Osteocyte (in vitro differentiated cells): ENCODE measurements at regions not wholly inside any gene's neighbourhood (a gene's known extent, or its start where the extent isn't known, plus 50 kb on each side); places are given as distances from the start of the nearest gene placed in this dataset.
A peak's percentile ranks its signal among the peaks of the same experiment; 100 is the strongest.

ENCODE experiments used
- DNase-seq: peaks from one replicate; pipeline ENCODE4 v3.0.0; 2021; ENCODE audit warnings: mixed read lengths; ENCODE audit not compliant: unreplicated experiment; ENCODE audit errors: extremely low spot score
- H3K27ac Mint-ChIP-seq: one replicate; pipeline ENCODE4 v1.8.0; 2021; ENCODE audit warnings: mild to moderate bottlenecking, mixed read lengths; ENCODE audit not compliant: unreplicated experiment
- H3K27me3 Mint-ChIP-seq: one replicate; pipeline ENCODE4 v1.8.0; 2021; ENCODE audit warnings: mixed read lengths; ENCODE audit not compliant: unreplicated experiment
- H3K36me3 Mint-ChIP-seq: one replicate; pipeline ENCODE4 v1.8.0; 2021; ENCODE audit warnings: mixed read lengths; ENCODE audit not compliant: unreplicated experiment
- H3K4me1 Mint-ChIP-seq: one replicate; pipeline ENCODE4 v1.8.0; 2021; ENCODE audit warnings: mixed read lengths; ENCODE audit not compliant: unreplicated experiment
- H3K4me3 Mint-ChIP-seq: one replicate; pipeline ENCODE4 v1.8.0; 2021; ENCODE audit warnings: mild to moderate bottlenecking, moderate library complexity, mixed read lengths; ENCODE audit not compliant: unreplicated experiment
- H3K9me3 Mint-ChIP-seq: one replicate; pipeline ENCODE4 v1.8.0; 2021; ENCODE audit warnings: mixed read lengths; ENCODE audit not compliant: unreplicated experiment
- TF ChIP-seq, protein P1 (sequence below): fragments of 200-600 bp; sonication (generic); IDR thresholded peaks from 2 replicates; pipeline ENCODE4 v1.5.0; 2021; ENCODE audit warnings: antibody characterized with exemption, mild to moderate bottlenecking, moderate library complexity

DNA sequence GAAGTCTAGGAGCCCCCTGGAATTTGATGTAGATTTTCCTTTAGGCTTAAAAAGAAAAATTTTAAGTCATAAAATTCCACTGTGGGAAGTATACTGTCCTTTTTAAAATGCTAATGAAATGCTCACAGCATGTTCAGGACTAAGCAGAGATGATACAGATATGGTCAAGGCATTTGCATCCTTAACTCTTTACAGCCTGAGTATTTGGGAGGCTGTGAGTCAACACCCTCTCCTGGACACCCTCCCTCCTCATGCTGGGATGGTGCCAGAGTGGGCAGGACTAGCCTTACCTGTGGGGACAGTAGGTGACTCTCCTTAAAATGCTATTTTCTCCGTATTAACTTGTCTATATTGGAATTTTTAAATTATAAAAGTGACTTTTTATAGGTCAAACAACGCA, 197.4 kb upstream of the ELL2 start:
- TF ChIP-seq, protein P1, sequence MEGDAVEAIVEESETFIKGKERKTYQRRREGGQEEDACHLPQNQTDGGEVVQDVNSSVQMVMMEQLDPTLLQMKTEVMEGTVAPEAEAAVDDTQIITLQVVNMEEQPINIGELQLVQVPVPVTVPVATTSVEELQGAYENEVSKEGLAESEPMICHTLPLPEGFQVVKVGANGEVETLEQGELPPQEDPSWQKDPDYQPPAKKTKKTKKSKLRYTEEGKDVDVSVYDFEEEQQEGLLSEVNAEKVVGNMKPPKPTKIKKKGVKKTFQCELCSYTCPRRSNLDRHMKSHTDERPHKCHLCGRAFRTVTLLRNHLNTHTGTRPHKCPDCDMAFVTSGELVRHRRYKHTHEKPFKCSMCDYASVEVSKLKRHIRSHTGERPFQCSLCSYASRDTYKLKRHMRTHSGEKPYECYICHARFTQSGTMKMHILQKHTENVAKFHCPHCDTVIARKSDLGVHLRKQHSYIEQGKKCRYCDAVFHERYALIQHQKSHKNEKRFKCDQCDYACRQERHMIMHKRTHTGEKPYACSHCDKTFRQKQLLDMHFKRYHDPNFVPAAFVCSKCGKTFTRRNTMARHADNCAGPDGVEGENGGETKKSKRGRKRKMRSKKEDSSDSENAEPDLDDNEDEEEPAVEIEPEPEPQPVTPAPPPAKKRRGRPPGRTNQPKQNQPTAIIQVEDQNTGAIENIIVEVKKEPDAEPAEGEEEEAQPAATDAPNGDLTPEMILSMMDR: no peak
- Mint-ChIP-seq H3K4me1 (peaks cover 15% of the 10 kb centered on the region), H3K36me3 (no peaks in the 10 kb centered on the region), H3K27ac (no peak overlapping the region), H3K27me3 (no peaks in the 10 kb centered on the region), H3K9me3 (no peaks in the 10 kb centered on the region), H3K4me3 (no peak overlapping the region)
- DNase-seq: no peak

DNA sequence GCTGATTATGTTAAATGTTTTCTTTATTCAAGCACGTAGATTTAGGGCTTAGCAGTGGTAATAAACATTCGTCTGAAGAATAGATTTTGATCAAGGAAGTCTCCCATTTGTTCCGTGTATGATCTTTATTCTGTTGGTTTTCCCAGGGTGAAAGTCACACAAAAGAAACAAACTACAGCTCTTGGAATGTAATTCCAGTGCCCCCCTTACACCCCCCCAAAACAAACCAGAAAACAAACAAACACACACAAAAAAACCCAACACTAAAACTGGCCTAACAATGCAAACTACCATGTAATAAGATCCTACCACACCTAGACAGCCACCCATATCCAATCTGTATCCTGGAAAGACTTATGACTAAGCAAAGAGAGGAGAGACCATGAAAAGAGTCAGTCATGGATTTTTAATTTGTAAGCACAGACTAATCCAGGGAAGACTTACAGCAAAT, 196.2 kb upstream of the ELL2 start:
- TF ChIP-seq, protein P1: no peak
- Mint-ChIP-seq H3K27me3 (no peaks in the 10 kb centered on the region), H3K4me3 (no peak overlapping the region), H3K4me1 (peaks cover 15% of the 10 kb centered on the region), H3K36me3 (no peaks in the 10 kb centered on the region), H3K9me3 (no peaks in the 10 kb centered on the region), H3K27ac (no peak overlapping the region)
- DNase-seq: no peak

DNA sequence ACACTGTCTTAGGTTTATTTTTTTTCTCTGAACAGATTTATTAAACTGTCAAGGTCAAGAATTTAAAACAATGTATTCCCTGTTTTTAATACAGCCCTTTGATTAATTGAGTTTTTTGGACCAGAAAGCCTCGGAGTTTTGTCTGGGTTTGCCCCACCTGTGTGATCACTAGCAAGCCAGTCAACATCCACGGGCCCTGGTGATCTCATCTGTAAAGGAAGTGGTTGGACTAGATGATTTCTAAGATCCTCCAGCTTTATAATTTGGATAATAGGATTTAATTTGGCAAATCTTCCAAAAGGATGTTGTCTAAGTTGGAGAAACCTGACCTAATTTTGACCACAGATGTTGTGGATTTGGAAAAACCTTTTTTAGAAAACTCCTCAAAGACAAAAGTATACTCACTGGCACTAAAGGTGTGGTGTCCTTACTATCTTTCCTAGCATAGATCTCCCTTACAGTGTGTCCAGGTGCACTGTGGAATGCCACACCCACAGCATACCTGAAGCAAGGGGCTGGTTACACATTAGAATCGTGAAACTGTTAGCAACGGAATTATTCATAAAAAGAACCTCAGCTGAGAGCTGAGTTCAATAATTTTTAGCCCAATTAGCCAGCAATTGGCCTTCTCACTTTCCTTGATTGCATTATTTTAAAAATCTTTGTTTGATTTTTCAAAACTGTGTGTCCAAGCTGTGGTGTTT, 195.6 kb upstream of the ELL2 start:
- Mint-ChIP-seq H3K9me3 (no peaks in the 10 kb centered on the region), H3K36me3 (no peaks in the 10 kb centered on the region), H3K4me3 (no peak overlapping the region), H3K27me3 (no peaks in the 10 kb centered on the region), H3K27ac (no peak overlapping the region), H3K4me1 (peaks cover 16% of the 10 kb centered on the region)
- TF ChIP-seq, protein P1: no peak
- no peak for DNase-seq

DNA sequence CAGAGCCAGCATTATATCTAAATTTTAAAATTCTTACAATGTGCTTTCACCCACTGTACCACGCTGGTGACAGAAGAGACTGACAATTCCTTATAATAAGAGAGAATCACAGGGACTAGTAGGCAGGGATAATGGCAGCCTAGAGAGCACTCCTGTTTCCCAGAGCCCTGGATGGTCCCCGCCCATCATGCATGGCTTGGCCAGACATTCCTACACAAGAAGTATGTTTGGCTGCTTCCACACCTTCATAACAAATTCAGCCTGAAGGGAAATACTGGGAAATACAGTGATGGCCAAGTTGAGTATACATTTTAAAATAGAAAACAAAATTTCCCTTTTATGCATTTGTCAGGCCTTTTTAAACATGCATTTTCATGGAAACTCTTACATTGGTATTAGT, 193.5 kb upstream of the ELL2 start:
- no peak for DNase-seq
- H3K36me3 Mint-ChIP-seq: no peaks in the 10 kb centered on the region
- peak overlapping the region; percentile 50 for H3K27ac Mint-ChIP-seq
- no peaks in the 10 kb centered on the region for H3K27me3 Mint-ChIP-seq
- TF ChIP-seq, protein P1: no peak
- no peaks in the 10 kb centered on the region for H3K9me3 Mint-ChIP-seq
- no peak overlapping the region for H3K4me3 Mint-ChIP-seq
- H3K4me1 Mint-ChIP-seq: peaks cover 31% of the 10 kb centered on the region

DNA sequence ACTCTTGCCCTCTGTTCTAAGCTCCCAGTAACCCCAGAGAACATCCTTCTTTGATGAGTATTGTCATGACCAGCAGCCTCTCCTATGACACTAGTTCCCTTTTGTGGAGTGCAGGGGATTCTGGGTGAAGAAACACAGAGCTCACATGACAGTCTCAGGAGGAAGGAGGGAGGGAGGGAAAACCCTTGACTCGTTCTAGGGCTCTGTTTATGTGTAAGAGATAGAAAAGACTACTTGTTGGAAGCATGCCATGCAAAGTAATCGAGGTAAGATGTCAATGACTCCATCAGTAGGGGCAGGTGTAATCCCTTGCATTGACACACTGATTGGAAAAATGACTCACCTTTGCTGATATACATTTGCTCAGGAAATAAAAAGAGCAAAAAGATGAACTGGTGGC, 190.2 kb upstream of the ELL2 start:
- H3K36me3 Mint-ChIP-seq: no peaks in the 10 kb centered on the region
- no peak for DNase-seq
- no peaks in the 10 kb centered on the region for H3K9me3 Mint-ChIP-seq
- no peak overlapping the region for H3K27ac Mint-ChIP-seq
- peaks cover 49% of the 10 kb centered on the region for H3K4me1 Mint-ChIP-seq
- H3K4me3 Mint-ChIP-seq: no peak overlapping the region
- TF ChIP-seq, protein P1: no peak
- H3K27me3 Mint-ChIP-seq: no peaks in the 10 kb centered on the region
